ENCODE measurements at regions not wholly inside any gene's neighbourhood (a gene's known extent, or its start where the extent isn't known, plus 50 kb on each side); places are given as distances from the start of the nearest gene placed in this dataset.

DNA sequence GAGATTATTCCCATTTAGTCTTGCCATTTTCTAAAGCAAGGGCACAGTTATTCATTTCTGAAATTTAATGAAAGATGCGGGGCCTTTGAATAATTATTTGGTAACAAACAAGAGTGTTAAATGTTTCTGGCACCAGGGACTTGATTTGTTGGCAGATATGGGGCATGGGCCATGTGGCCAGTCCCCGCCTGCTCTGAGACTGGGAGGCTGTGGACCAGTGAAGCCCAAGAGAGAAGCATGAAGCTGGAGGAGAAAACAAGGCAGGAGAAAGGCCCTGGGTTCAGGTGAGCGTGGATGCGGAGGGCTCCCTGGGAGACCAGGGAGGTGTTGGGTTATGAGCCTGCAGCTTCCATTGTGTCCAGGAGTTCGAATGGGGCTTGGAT, 378.5 kb downstream of the TCERG1L start:
- H3K27me3 Mint-ChIP-seq (ENCODE audit: insufficient read depth, low read depth, poor library complexity): peaks cover 2% of the 10 kb centered on the region
- Histone ChIP-seq H3K27ac (ENCODE audit: low read depth) (no peak overlapping the region), H3K36me3 (ENCODE audit: insufficient read depth) (no peaks in the 10 kb centered on the region), H3K79me2 (replicated peaks; ENCODE audit: insufficient read depth) (no peaks in the 10 kb centered on the region), H3K4me2 (no peak overlapping the region), H3K27me3 (ENCODE audit: insufficient read depth) (no peaks in the 10 kb centered on the region), H3F3A (replicated peaks; ENCODE audit: low read depth) (no peaks in the 10 kb centered on the region), H3K9me2 (ENCODE audit: insufficient read depth) (0 out of 2 replicates have a peak, but pooled peaks cover 4% of the 10 kb centered on the region), H4K20me1 (replicated peaks; ENCODE audit: insufficient read depth) (no peaks in the 10 kb centered on the region), H3K4me3 (no peak overlapping the region), H2AFZ (no peak overlapping the region), H3K4me1 (ENCODE audit: insufficient read depth) (peaks cover 12% of the 10 kb centered on the region; the same call in 1 of the 2 replicates)
- peaks cover 24% of the 10 kb centered on the region for H3K4me1 Mint-ChIP-seq
- DNase-seq (ENCODE audit: low spot score): no peak
- peaks cover 19% of the 10 kb centered on the region for H3K36me3 Mint-ChIP-seq (ENCODE audit: low read depth)
- no peak overlapping the region for H3K4me3 Mint-ChIP-seq
- H3K27ac Mint-ChIP-seq: no peak overlapping the region
- ATAC-seq: no peak
- H3K9me3 Mint-ChIP-seq: peaks cover 80% of the 10 kb centered on the region
- no peak for TF ChIP-seq ZNF114 (CRISPR knock-in tag; IDR thresholded peaks at IDR 0.05)
- TF ChIP-seq, protein P1, sequence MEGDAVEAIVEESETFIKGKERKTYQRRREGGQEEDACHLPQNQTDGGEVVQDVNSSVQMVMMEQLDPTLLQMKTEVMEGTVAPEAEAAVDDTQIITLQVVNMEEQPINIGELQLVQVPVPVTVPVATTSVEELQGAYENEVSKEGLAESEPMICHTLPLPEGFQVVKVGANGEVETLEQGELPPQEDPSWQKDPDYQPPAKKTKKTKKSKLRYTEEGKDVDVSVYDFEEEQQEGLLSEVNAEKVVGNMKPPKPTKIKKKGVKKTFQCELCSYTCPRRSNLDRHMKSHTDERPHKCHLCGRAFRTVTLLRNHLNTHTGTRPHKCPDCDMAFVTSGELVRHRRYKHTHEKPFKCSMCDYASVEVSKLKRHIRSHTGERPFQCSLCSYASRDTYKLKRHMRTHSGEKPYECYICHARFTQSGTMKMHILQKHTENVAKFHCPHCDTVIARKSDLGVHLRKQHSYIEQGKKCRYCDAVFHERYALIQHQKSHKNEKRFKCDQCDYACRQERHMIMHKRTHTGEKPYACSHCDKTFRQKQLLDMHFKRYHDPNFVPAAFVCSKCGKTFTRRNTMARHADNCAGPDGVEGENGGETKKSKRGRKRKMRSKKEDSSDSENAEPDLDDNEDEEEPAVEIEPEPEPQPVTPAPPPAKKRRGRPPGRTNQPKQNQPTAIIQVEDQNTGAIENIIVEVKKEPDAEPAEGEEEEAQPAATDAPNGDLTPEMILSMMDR (conservative IDR thresholded peaks at IDR 0.05; ENCODE audit: low read depth in 2 of 2): no peak
- no peak for TF ChIP-seq EZH2 (IDR thresholded peaks at IDR 0.05; ENCODE audit: low read depth, unreplicated experiment)
- TF ChIP-seq JUNB (IDR thresholded peaks at IDR 0.05; ENCODE audit: unreplicated experiment): no peak
- TF ChIP-seq ZNF331 (CRISPR knock-in tag; IDR thresholded peaks at IDR 0.05; ENCODE audit: low read depth): no peak
- TF ChIP-seq NANOG (IDR thresholded peaks at IDR 0.05; ENCODE audit: borderline replicate concordance): no peak
- no peak for TF ChIP-seq POLR2AphosphoS5 (IDR thresholded peaks at IDR 0.05; ENCODE audit: low read depth)

DNA sequence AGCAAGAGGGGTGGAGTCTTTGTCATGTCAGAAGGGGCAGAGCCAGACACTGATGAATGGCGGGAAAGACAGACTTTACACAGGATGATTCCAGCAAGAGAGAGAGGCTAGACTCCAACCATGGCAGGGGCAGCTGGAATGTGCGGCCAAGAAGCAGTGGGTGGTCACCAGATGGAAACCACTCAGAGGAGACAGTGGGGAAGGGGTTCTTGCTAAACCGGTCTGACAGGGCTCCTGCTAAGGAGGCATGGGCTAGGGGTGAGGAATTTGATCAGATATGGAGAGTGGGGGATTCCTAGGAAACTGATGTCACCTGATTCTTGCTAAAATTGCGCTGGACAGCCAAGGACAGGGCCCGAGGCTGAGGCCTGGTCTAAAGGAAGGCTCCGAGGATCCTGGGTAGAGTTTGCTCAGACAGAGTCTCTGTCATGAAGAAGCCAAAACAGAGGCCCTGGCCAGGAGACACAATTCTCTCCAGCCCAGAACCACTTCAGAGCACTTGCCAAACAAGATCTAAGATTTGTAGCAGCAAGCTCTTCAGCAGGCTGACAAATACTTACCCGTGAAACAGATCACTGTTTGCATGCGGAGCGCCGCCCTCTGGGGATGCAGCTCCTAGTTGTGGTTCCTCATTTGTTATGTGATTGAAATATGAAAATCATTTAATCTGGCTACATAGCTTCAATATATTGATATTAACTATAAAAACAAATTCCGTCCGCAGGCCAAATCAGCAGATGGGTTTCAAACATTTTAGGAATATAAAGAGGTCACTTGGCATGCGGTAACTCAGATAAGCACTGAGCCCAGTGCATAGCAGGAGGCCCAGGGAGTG, 377.0 kb downstream of the TCERG1L start:
- Mint-ChIP-seq H3K4me1 (peaks cover 24% of the 10 kb centered on the region), H3K4me3 (0 out of 3 replicates have a peak overlapping the region, but pooled peaks have one; percentile 4), H3K36me3 (ENCODE audit: low read depth) (peaks cover 27% of the 10 kb centered on the region), H3K27ac (peak overlapping the region; percentile 78), H3K9me3 (peaks cover 85% of the 10 kb centered on the region), H3K27me3 (ENCODE audit: insufficient read depth, low read depth, poor library complexity) (peaks cover 4% of the 10 kb centered on the region)
- Histone ChIP-seq H3K9me2 (ENCODE audit: insufficient read depth) (0 out of 2 replicates have a peak, but pooled peaks cover 4% of the 10 kb centered on the region), H3K4me3 (no peak overlapping the region), H3K36me3 (ENCODE audit: insufficient read depth) (no peaks in the 10 kb centered on the region), H4K20me1 (replicated peaks; ENCODE audit: insufficient read depth) (no peaks in the 10 kb centered on the region), H2AFZ (no peak overlapping the region), H3F3A (replicated peaks; ENCODE audit: low read depth) (no peaks in the 10 kb centered on the region), H3K27ac (ENCODE audit: low read depth) (no peak overlapping the region), H3K4me1 (ENCODE audit: insufficient read depth) (peaks cover 12% of the 10 kb centered on the region; the same call in 1 of the 2 replicates), H3K4me2 (no peak overlapping the region), H3K79me2 (replicated peaks; ENCODE audit: insufficient read depth) (no peaks in the 10 kb centered on the region), H3K27me3 (ENCODE audit: insufficient read depth) (no peaks in the 10 kb centered on the region)
- ATAC-seq: peak; percentile 50
- DNase-seq (ENCODE audit: low spot score): peak; percentile 28
- TF ChIP-seq, protein P2, sequence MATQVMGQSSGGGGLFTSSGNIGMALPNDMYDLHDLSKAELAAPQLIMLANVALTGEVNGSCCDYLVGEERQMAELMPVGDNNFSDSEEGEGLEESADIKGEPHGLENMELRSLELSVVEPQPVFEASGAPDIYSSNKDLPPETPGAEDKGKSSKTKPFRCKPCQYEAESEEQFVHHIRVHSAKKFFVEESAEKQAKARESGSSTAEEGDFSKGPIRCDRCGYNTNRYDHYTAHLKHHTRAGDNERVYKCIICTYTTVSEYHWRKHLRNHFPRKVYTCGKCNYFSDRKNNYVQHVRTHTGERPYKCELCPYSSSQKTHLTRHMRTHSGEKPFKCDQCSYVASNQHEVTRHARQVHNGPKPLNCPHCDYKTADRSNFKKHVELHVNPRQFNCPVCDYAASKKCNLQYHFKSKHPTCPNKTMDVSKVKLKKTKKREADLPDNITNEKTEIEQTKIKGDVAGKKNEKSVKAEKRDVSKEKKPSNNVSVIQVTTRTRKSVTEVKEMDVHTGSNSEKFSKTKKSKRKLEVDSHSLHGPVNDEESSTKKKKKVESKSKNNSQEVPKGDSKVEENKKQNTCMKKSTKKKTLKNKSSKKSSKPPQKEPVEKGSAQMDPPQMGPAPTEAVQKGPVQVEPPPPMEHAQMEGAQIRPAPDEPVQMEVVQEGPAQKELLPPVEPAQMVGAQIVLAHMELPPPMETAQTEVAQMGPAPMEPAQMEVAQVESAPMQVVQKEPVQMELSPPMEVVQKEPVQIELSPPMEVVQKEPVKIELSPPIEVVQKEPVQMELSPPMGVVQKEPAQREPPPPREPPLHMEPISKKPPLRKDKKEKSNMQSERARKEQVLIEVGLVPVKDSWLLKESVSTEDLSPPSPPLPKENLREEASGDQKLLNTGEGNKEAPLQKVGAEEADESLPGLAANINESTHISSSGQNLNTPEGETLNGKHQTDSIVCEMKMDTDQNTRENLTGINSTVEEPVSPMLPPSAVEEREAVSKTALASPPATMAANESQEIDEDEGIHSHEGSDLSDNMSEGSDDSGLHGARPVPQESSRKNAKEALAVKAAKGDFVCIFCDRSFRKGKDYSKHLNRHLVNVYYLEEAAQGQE (IDR thresholded peaks at IDR 0.05; ENCODE audit: unreplicated experiment): no peak
- TF ChIP-seq STAT1 (IDR thresholded peaks at IDR 0.05; ENCODE audit: unreplicated experiment) (no peak), ZNF331 (CRISPR knock-in tag; IDR thresholded peaks at IDR 0.05; ENCODE audit: low read depth) (no peak), NANOG (IDR thresholded peaks at IDR 0.05; ENCODE audit: borderline replicate concordance) (no peak), CREB1 (CRISPR knock-in tag; IDR thresholded peaks at IDR 0.05; ENCODE audit: low read depth) (no peak), EZH2phosphoT487 (IDR thresholded peaks at IDR 0.05; ENCODE audit: unreplicated experiment) (no peak)
- TF ChIP-seq, protein P1 (conservative IDR thresholded peaks at IDR 0.05; ENCODE audit: low read depth in 2 of 2): 0 out of 4 replicates have a peak, but pooled peaks of 1 of the 2 experiments have one; percentile 1

All from GM23338 (cell line).